Fibroblast of lung (primary cell): ENCODE measurements at regions not wholly inside any gene's neighbourhood (a gene's known extent, or its start where the extent isn't known, plus 50 kb on each side); places are given as distances from the start of the nearest gene placed in this dataset.

Source experiments
- CTCF ChIP-seq, 2 donors: IDR thresholded peaks in 1 of 2; conservative IDR thresholded peaks in 1 of 2; 1 replicate in 1 of 2; 2 replicates in 1 of 2; pipeline ENCODE4 v1.5.1; 2011 to 2012; ENCODE audit warnings: low read length in 2 of 2, control low read depth in 1 of 2, inconsistent platforms in 1 of 2, low read depth in 1 of 2, mild to moderate bottlenecking in 1 of 2
- EZH2 ChIP-seq: IDR thresholded peaks from 2 replicates; pipeline ENCODE4 v1.5.1; 2012; ENCODE audit warnings: low read length, control low read depth, mild to moderate bottlenecking; ENCODE audit errors: missing control alignments

GRCh38 chr1:234782105-234782751 lies 172.2 kb upstream of the IRF2BP2 start:
- no peak for TF ChIP-seq EZH2
- no peak for TF ChIP-seq CTCF (conservative IDR thresholded peaks at IDR 0.05 in 1 of 2, IDR thresholded peaks at IDR 0.05 in 1 of 2; ENCODE audit: low read depth in 1 of 2, low read length in 2 of 2)
